IMR-90 (cell line): ENCODE measurements at regions not wholly inside any gene's neighbourhood (a gene's known extent, or its start where the extent isn't known, plus 50 kb on each side); places are given as distances from the start of the nearest gene placed in this dataset.

Experiments
- ATAC-seq: fragments of 200-7000 bp; cut with Tn5 transposase; 2 replicates; pipeline ENCODE4 v1.9.1; 2020; ENCODE audit warnings: low read depth, mild to moderate bottlenecking, moderate library complexity
- BruUV-seq: library from RNA; stranded (reverse); fragments of 400-500 nt; replicated peaks from 2 replicates; lab custom pipeline; 2021; lab: Mats Ljungman, UMichigan
- CTCF ChIA-PET: fragments of 300-600 bp; formaldehyde crosslinking; extraction: SDS; loops from one replicate; lab custom pipeline; 2021; ENCODE audit warnings: antibody characterized with exemption; lab: Yijun Ruan, JAX
- POLR2A ChIA-PET: fragments of 300-600 bp; sonication (Branson Sonifier 250); formaldehyde crosslinking; loops from one replicate; lab custom pipeline; 2022; ENCODE audit warnings: antibody characterized with exemption; ENCODE audit not compliant: unreplicated experiment; lab: Charles Lee
- DNase-seq: peaks from one replicate; pipeline ENCODE4 v3.0.0; 2013
- H2AFZ ChIP-seq: replicated peaks from 2 replicates; pipeline ENCODE3; 2013; ENCODE audit warnings: low read length, mild to moderate bottlenecking; ENCODE audit not compliant: poor library complexity
- H2AK5ac ChIP-seq: 2 replicates; pipeline ENCODE4 v1.6.1; 2013; ENCODE audit warnings: low read depth, low read length, inconsistent platforms
- H2AK9ac ChIP-seq: replicated peaks from 2 replicates; pipeline ENCODE3; 2013; ENCODE audit warnings: mild to moderate bottlenecking, low read depth, low read length, moderate library complexity; ENCODE audit not compliant: poor library complexity
- H2BK120ac ChIP-seq: 2 replicates; pipeline ENCODE4 v1.6.1; 2013; ENCODE audit warnings: low read depth, low read length, inconsistent platforms
- H2BK15ac ChIP-seq: 3 replicates; pipeline ENCODE4 v1.6.1; 2013; ENCODE audit warnings: low read depth, low read length, inconsistent platforms
- H2BK20ac ChIP-seq: 2 replicates; pipeline ENCODE4 v1.6.1; 2013; ENCODE audit warnings: low read depth, mild to moderate bottlenecking, inconsistent platforms, low read length, moderate library complexity
- H2BK5ac ChIP-seq: 2 replicates; pipeline ENCODE4 v1.6.1; 2013; ENCODE audit warnings: mild to moderate bottlenecking, low read depth, low read length, inconsistent platforms; ENCODE audit not compliant: poor library complexity, severe bottlenecking
- H3K14ac ChIP-seq: replicated peaks from 2 replicates; pipeline ENCODE4 v1.6.1; 2013; ENCODE audit warnings: low read depth, low read length, inconsistent platforms
- H3K18ac ChIP-seq: 2 replicates; pipeline ENCODE4 v1.6.1; 2013; ENCODE audit warnings: low read depth, low read length, control low read depth
- H3K23ac ChIP-seq: 2 replicates; pipeline ENCODE4 v1.6.1; 2013; ENCODE audit warnings: low read depth, low read length, inconsistent platforms
- H3K27ac ChIP-seq: 2 replicates; pipeline ENCODE4 v1.5.1; 2013; ENCODE audit warnings: mild to moderate bottlenecking, control low read depth, low read length; ENCODE audit not compliant: insufficient read depth
- H3K27me3 ChIP-seq: 2 replicates; pipeline ENCODE4 v1.6.1; 2013; ENCODE audit warnings: low read length; ENCODE audit not compliant: control insufficient read depth, insufficient read depth
- H3K36me3 ChIP-seq: 2 replicates; pipeline ENCODE4 v1.6.1; 2013; ENCODE audit warnings: low read length, mixed read lengths; ENCODE audit not compliant: control insufficient read depth, insufficient read depth
- H3K4ac ChIP-seq: 2 replicates; pipeline ENCODE4 v1.6.1; 2013; ENCODE audit warnings: low read depth, low read length, inconsistent platforms
- H3K4me1 ChIP-seq: 2 replicates; pipeline ENCODE4 v1.6.1; 2013; ENCODE audit warnings: low read length, mixed read lengths; ENCODE audit not compliant: control insufficient read depth, insufficient read depth
- H3K4me2 ChIP-seq: 2 replicates; pipeline ENCODE4 v1.6.1; 2013; ENCODE audit warnings: low read depth, mild to moderate bottlenecking, control low read depth, low read length, moderate library complexity
- H3K4me3 ChIP-seq: 2 replicates; pipeline ENCODE4 v1.5.1; 2013; ENCODE audit warnings: low read depth, mild to moderate bottlenecking, control low read depth, low read length, moderate library complexity; ENCODE audit not compliant: insufficient read depth
- H3K56ac ChIP-seq: 2 replicates; pipeline ENCODE4 v1.6.1; 2013; ENCODE audit warnings: low read length, inconsistent platforms; ENCODE audit not compliant: insufficient read depth; ENCODE audit errors: extremely low read depth
- H3K79me1 ChIP-seq, 2 experiments: 2 replicates each; pipeline ENCODE4 v1.6.1; 2013; ENCODE audit warnings: low read length in 2 of 2, inconsistent platforms in 1 of 2, low read depth in 1 of 2
- H3K9ac ChIP-seq: 2 replicates; pipeline ENCODE4 v1.6.1; 2013; ENCODE audit warnings: low read depth, low read length, control low read depth
- H3K9me1 ChIP-seq: 2 replicates; pipeline ENCODE4 v1.6.1; 2013; ENCODE audit warnings: low read length, inconsistent platforms; ENCODE audit not compliant: insufficient read depth
- H3K9me3 ChIP-seq: 2 replicates; pipeline ENCODE4 v1.6.1; 2013; ENCODE audit warnings: low read length; ENCODE audit not compliant: control insufficient read depth, insufficient read depth
- H4K20me1 ChIP-seq: 2 replicates; pipeline ENCODE4 v1.6.1; 2013; ENCODE audit warnings: low read length, inconsistent platforms; ENCODE audit not compliant: insufficient read depth
- H4K5ac ChIP-seq: 2 replicates; pipeline ENCODE4 v1.6.1; 2013; ENCODE audit warnings: mild to moderate bottlenecking, low read depth, low read length, control low read depth
- H4K8ac ChIP-seq, 2 experiments: 2 replicates each; pipeline ENCODE4 v1.6.1; 2013; ENCODE audit warnings: low read depth in 2 of 2, low read length in 2 of 2, control low read depth in 1 of 2, inconsistent platforms in 1 of 2
- H4K91ac ChIP-seq: 2 replicates; pipeline ENCODE4 v1.6.1; 2013; ENCODE audit warnings: low read depth, low read length, inconsistent platforms; ENCODE audit not compliant: insufficient read depth
- BHLHE40 ChIP-seq: fragments of 150-350 bp; IDR thresholded peaks from 2 replicates; pipeline ENCODE4 v1.6.1; 2016; ENCODE audit warnings: mild to moderate bottlenecking, low read depth, low read length
- CEBPB ChIP-seq: IDR thresholded peaks from 2 replicates; pipeline ENCODE4 v1.6.1; 2012; ENCODE audit warnings: low read depth, low read length, improper control_type of control experiment
- CHD1 ChIP-seq: IDR thresholded peaks from 2 replicates; pipeline ENCODE4 v1.6.1; 2012; ENCODE audit warnings: low read depth, low read length, improper control_type of control experiment
- CTCF ChIP-seq: conservative IDR thresholded peaks from 2 replicates; pipeline ENCODE4 v1.5.1; 2012; ENCODE audit warnings: mild to moderate bottlenecking, low read depth, low read length, improper control_type of control experiment
- ELK1 ChIP-seq: fragments of 150-350 bp; IDR thresholded peaks from 2 replicates; pipeline ENCODE4 v1.6.1; 2016; ENCODE audit warnings: low read depth, mild to moderate bottlenecking, low read length, moderate library complexity, borderline replicate concordance
- FOS ChIP-seq: fragments of 150-350 bp; IDR thresholded peaks from 2 replicates; pipeline ENCODE4 v1.6.1; 2016; ENCODE audit warnings: low read depth, low read length
- MAFK ChIP-seq: IDR thresholded peaks from 2 replicates; pipeline ENCODE4 v1.6.1; 2012; ENCODE audit warnings: low read depth, low read length, improper control_type of control experiment
- MAZ ChIP-seq: IDR thresholded peaks from 2 replicates; pipeline ENCODE4 v1.6.1; 2012; ENCODE audit warnings: low read depth, mild to moderate bottlenecking, low read length, improper control_type of control experiment, moderate library complexity, borderline replicate concordance
- MXI1 ChIP-seq: IDR thresholded peaks from 2 replicates; pipeline ENCODE4 v1.6.1; 2012; ENCODE audit warnings: low read depth, mild to moderate bottlenecking, low read length, moderate library complexity, borderline replicate concordance
- NFE2L2 ChIP-seq: fragments of 150-350 bp; IDR thresholded peaks from 2 replicates; pipeline ENCODE4 v1.6.1; 2016; ENCODE audit warnings: low read depth, mild to moderate bottlenecking, low read length
- POLR2A ChIP-seq: IDR thresholded peaks from 2 replicates; pipeline ENCODE4 v1.6.1; 2012; ENCODE audit warnings: mild to moderate bottlenecking, low read depth, low read length
- RAD21 ChIP-seq: IDR thresholded peaks from 2 replicates; pipeline ENCODE4 v1.6.1; 2012; ENCODE audit warnings: low read length, improper control_type of control experiment
- RCOR1 ChIP-seq: IDR thresholded peaks from 2 replicates; pipeline ENCODE4 v1.6.1; 2012; ENCODE audit warnings: mild to moderate bottlenecking, low read length, improper control_type of control experiment; ENCODE audit not compliant: insufficient replicate concordance
- RFX5 ChIP-seq: IDR thresholded peaks from 2 replicates; pipeline ENCODE4 v1.8.0; 2012; ENCODE audit warnings: low read depth, mild to moderate bottlenecking, low read length, moderate library complexity
- SMC3 ChIP-seq: fragments of 150-350 bp; IDR thresholded peaks from 2 replicates; pipeline ENCODE4 v1.6.1; 2016; ENCODE audit warnings: low read depth, mild to moderate bottlenecking, antibody characterized with exemption, low read length, moderate library complexity
- USF2 ChIP-seq: fragments of 150-350 bp; IDR thresholded peaks from 2 replicates; pipeline ENCODE4 v1.6.1; 2017; ENCODE audit warnings: mild to moderate bottlenecking, antibody characterized with exemption, low read length, low read depth
- WGBS, 2 experiments: methylation state at CpG; one replicate each; pipeline versions ENCODE4 v1.1.5 to v1.1.7; 2013; ENCODE audit warnings: missing lambda C conversion rate in 2 of 2; ENCODE audit not compliant: insufficient read length in 1 of 2; ENCODE audit errors: extremely low coverage in 2 of 2; 5-methylcytosine and 5-hydroxymethylcytosine counted together
- dilution Hi-C: fragments of 300-500 bp; cut with HindIII; formaldehyde crosslinking; loops from one replicate; pipeline ENCODE4 v1.14.3; 2018; ENCODE audit warnings: low sequenced_read_pairs; ENCODE audit not compliant: unreplicated experiment
- in situ Hi-C: fragments of 300-500 bp; cut with MboI; formaldehyde crosslinking; loops from 3 replicates; pipeline ENCODE4 v1.14.3; 2019; ENCODE audit warnings: low sequenced_read_pairs, inconsistent platforms, mixed read lengths
- intact Hi-C: fragments of 100-400 bp; cut with micrococcal nuclease; formaldehyde crosslinking; loops from 2 replicates; pipeline ENCODE4 v1.10.0; 2022

- H2AFZ ChIP-seq, result no peak overlapping the region
- no peaks in the 10 kb centered on the region for H3K9me3 ChIP-seq
- no peak for DNase-seq
- H4K5ac ChIP-seq, result no peak overlapping the region
- no peak overlapping the region for H3K4ac ChIP-seq
- no peaks in the 10 kb centered on the region for H3K36me3 ChIP-seq
- H4K91ac ChIP-seq, result no peak overlapping the region
- H3K9me1 ChIP-seq, result no peaks in the 10 kb centered on the region
- no peak overlapping the region for H2AK5ac ChIP-seq
- no peak overlapping the region for H2AK9ac ChIP-seq
- no peak overlapping the region for H2BK5ac ChIP-seq
- H3K56ac ChIP-seq, result no peak overlapping the region
- H3K4me1 ChIP-seq, result no peaks in the 10 kb centered on the region
- no peak overlapping the region for H3K4me3 ChIP-seq
- intact Hi-C loops, result no loop called here
- H3K23ac ChIP-seq, result no peak overlapping the region
- no peak overlapping the region for H4K8ac ChIP-seq
- H3K18ac ChIP-seq, result no peak overlapping the region
- no peaks in the 10 kb centered on the region for H3K27me3 ChIP-seq
- no peaks in the 10 kb centered on the region for H4K20me1 ChIP-seq
- WGBS, 2 experiments, result no CpG with 5 or more reads among the region's 5 CpGs
- H3K14ac ChIP-seq, result no peak overlapping the region
- no peak overlapping the region for H3K4me2 ChIP-seq
- H3K27ac ChIP-seq, result no peak overlapping the region
- CTCF ChIA-PET, result no interaction called here
- H2BK120ac ChIP-seq, result no peak overlapping the region
- no peak overlapping the region for H2BK20ac ChIP-seq
- no peak for ATAC-seq
- in situ Hi-C loops, result no loop called here
- POLR2A ChIA-PET, result no interaction called here
- no peak overlapping the region for H3K9ac ChIP-seq
- dilution Hi-C loops, result no loop called here
- no TSS peak for BruUV-seq
- no peaks in the 10 kb centered on the region for H3K79me1 ChIP-seq
- H2BK15ac ChIP-seq, result no peak overlapping the region
- TF ChIP-seq RAD21 (no peak), CTCF (no peak), RFX5 (no peak), MAZ (no peak), NFE2L2 (no peak), USF2 (no peak), MAFK (no peak), BHLHE40 (no peak), CHD1 (no peak), RCOR1 (no peak), CEBPB (no peak), ELK1 (no peak), SMC3 (no peak), POLR2A (no peak), FOS (no peak), MXI1 (no peak)
Measured at GRCh38 chr6:84360039-84360438, 132.6 kb upstream of the CEP162 start.
